ENCODE measurements at regions not wholly inside any gene's neighbourhood (a gene's known extent, or its start where the extent isn't known, plus 50 kb on each side); places are given as distances from the start of the nearest gene placed in this dataset.

- Histone ChIP-seq H3K27me3 (no peaks in the 10 kb centered on the region), H3K9me3 (no peaks in the 10 kb centered on the region), H3K4me1 (no peaks in the 10 kb centered on the region), H3K27ac (no peak overlapping the region), H3K4me3 (no peak overlapping the region), H3K36me3 (no peaks in the 10 kb centered on the region)
- no peak for DNase-seq (ENCODE audit: extremely low spot score in 2 of 2)
- intact Hi-C loops (cut with DNase I): no loop called here
- TF ChIP-seq POLR2A (IDR thresholded peaks at IDR 0.05): no peak
- TF ChIP-seq CTCF (IDR thresholded peaks at IDR 0.05): no peak
- no peak for TF ChIP-seq POLR2AphosphoS5 (IDR thresholded peaks at IDR 0.05; ENCODE audit: insufficient read depth in 1 of 2, low read depth in 1 of 2)
Observed at GRCh38 chr4:52247941-52248340, 196.8 kb downstream of the SPATA18 start.

- no peaks in the 10 kb centered on the region for H3K9me3 ChIP-seq
- no peak for DNase-seq (ENCODE audit: extremely low spot score in 2 of 2)
- H3K4me3 ChIP-seq: no peak overlapping the region
- H3K27ac ChIP-seq: no peak overlapping the region
- H3K27me3 ChIP-seq: no peaks in the 10 kb centered on the region
- no peak for TF ChIP-seq POLR2AphosphoS5 (IDR thresholded peaks at IDR 0.05; ENCODE audit: insufficient read depth in 1 of 2, low read depth in 1 of 2)
- no peak for TF ChIP-seq CTCF (IDR thresholded peaks at IDR 0.05)
- TF ChIP-seq POLR2A (IDR thresholded peaks at IDR 0.05): no peak
- H3K4me1 ChIP-seq: no peaks in the 10 kb centered on the region
- H3K36me3 ChIP-seq: no peaks in the 10 kb centered on the region
- intact Hi-C loops (cut with DNase I): no loop called here
Observed at GRCh38 chr4:52248820-52249219, 197.7 kb downstream of the SPATA18 start.

- no peaks in the 10 kb centered on the region for H3K36me3 ChIP-seq
- H3K4me3 ChIP-seq: no peak overlapping the region
- no peak for DNase-seq (ENCODE audit: extremely low spot score in 2 of 2)
- H3K27ac ChIP-seq: no peak overlapping the region
- H3K4me1 ChIP-seq: no peaks in the 10 kb centered on the region
- intact Hi-C loops (cut with DNase I): no loop called here
- TF ChIP-seq CTCF (IDR thresholded peaks at IDR 0.05) (no peak), POLR2A (IDR thresholded peaks at IDR 0.05) (no peak), POLR2AphosphoS5 (IDR thresholded peaks at IDR 0.05; ENCODE audit: insufficient read depth in 1 of 2, low read depth in 1 of 2) (no peak)
- H3K27me3 ChIP-seq: no peaks in the 10 kb centered on the region
- H3K9me3 ChIP-seq: no peaks in the 10 kb centered on the region
Observed at GRCh38 chr4:52249581-52249980, 198.5 kb downstream of the SPATA18 start.

GRCh38 chr4:52250154-52250553 is 199.1 kb downstream of the SPATA18 start:
- no peaks in the 10 kb centered on the region for H3K36me3 ChIP-seq
- H3K4me3 ChIP-seq: no peak overlapping the region
- H3K27ac ChIP-seq: no peak overlapping the region
- no peaks in the 10 kb centered on the region for H3K4me1 ChIP-seq
- H3K9me3 ChIP-seq: no peaks in the 10 kb centered on the region
- DNase-seq (ENCODE audit: extremely low spot score in 2 of 2): no peak
- intact Hi-C loops (cut with DNase I): no loop called here
- H3K27me3 ChIP-seq: no peaks in the 10 kb centered on the region
- no peak for TF ChIP-seq POLR2AphosphoS5 (IDR thresholded peaks at IDR 0.05; ENCODE audit: insufficient read depth in 1 of 2, low read depth in 1 of 2)
- no peak for TF ChIP-seq POLR2A (IDR thresholded peaks at IDR 0.05)
- TF ChIP-seq CTCF (IDR thresholded peaks at IDR 0.05): no peak

GRCh38 chr4:52251864-52252263 is 200.8 kb downstream of the SPATA18 start:
- no peak for DNase-seq (ENCODE audit: extremely low spot score in 2 of 2)
- no peak for TF ChIP-seq POLR2AphosphoS5 (IDR thresholded peaks at IDR 0.05; ENCODE audit: insufficient read depth in 1 of 2, low read depth in 1 of 2)
- no peak for TF ChIP-seq CTCF (IDR thresholded peaks at IDR 0.05)
- TF ChIP-seq POLR2A (IDR thresholded peaks at IDR 0.05): no peak
- Histone ChIP-seq H3K36me3 (no peaks in the 10 kb centered on the region), H3K27me3 (no peaks in the 10 kb centered on the region), H3K4me3 (no peak overlapping the region), H3K27ac (no peak overlapping the region), H3K9me3 (no peaks in the 10 kb centered on the region), H3K4me1 (no peaks in the 10 kb centered on the region)
- intact Hi-C loops (cut with DNase I): no loop called here
